Parathyroid adenoma (tissue), 2 donors: ENCODE measurements at regions not wholly inside any gene's neighbourhood (a gene's known extent, or its start where the extent isn't known, plus 50 kb on each side); places are given as distances from the start of the nearest gene placed in this dataset.

Experiments
- H2AFZ ChIP-seq: fragments of 300-600 bp; sonication (generic); one replicate; pipeline ENCODE4 v1.7.0; 2017; ENCODE audit warnings: antibody characterized with exemption, mild to moderate bottlenecking
- H3K27ac ChIP-seq: fragments of 300-600 bp; sonication (generic); one replicate; pipeline ENCODE4 v1.7.0; 2017
- H3K27me3 ChIP-seq: fragments of 300-600 bp; sonication (generic); one replicate; pipeline ENCODE4 v1.7.0; 2017; ENCODE audit warnings: low read length; ENCODE audit not compliant: control insufficient read depth, insufficient read depth
- H3K36me3 ChIP-seq: fragments of 300-600 bp; sonication (generic); one replicate; pipeline ENCODE4 v1.7.0; 2017; ENCODE audit warnings: low read length; ENCODE audit not compliant: control insufficient read depth, insufficient read depth
- H3K4me1 ChIP-seq: fragments of 300-600 bp; sonication (generic); one replicate; pipeline ENCODE4 v1.7.0; 2017; ENCODE audit warnings: control low read depth
- H3K4me2 ChIP-seq: fragments of 300-600 bp; sonication (generic); one replicate; pipeline ENCODE4 v1.7.0; 2017; ENCODE audit warnings: low read length
- H3K4me3 ChIP-seq: fragments of 300-600 bp; sonication (generic); one replicate; pipeline ENCODE4 v1.7.0; 2017; ENCODE audit warnings: low read depth, low read length
- H3K79me2 ChIP-seq: fragments of 300-600 bp; sonication (generic); one replicate; pipeline ENCODE4 v1.7.0; 2017; ENCODE audit warnings: control low read depth
- H3K9ac ChIP-seq: fragments of 300-600 bp; sonication (generic); one replicate; pipeline ENCODE4 v1.7.0; 2017; ENCODE audit warnings: mild to moderate bottlenecking
- H3K9me3 ChIP-seq: fragments of 300-600 bp; sonication (generic); one replicate; pipeline ENCODE4 v1.7.0; 2017; ENCODE audit warnings: low read length; ENCODE audit not compliant: control insufficient read depth
- CTCF ChIP-seq: fragments of 300-600 bp; sonication (generic); IDR thresholded peaks from one replicate; pipeline ENCODE4 v1.7.0; 2017; ENCODE audit warnings: antibody characterized with exemption, mild to moderate bottlenecking
- donor health status: primary hyperparathyroidism.

DNA sequence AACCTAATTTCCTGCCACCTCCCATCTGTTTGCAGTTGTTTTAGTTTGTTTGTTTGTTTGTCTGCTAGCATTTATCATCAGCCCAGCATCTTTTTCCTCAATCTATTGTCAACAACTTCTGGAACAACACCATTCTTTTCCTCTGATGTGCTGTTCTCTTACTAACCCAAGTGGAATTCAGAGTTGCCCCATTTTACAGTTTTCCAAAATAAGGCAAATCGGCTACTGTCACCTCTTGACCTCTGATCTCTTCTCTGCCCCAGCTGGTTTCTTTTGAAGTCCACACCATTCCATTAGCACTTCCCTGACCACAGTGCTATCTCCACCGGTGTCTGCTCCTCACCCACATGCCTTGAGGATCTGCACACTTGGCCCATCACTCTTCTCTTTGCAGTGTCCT lies 102.4 kb downstream of the EFNB2 start:
- H3K9ac ChIP-seq, result no peak overlapping the region
- no peak overlapping the region for H3K4me2 ChIP-seq
- H3K4me3 ChIP-seq, result no peak overlapping the region
- no peaks in the 10 kb centered on the region for H3K9me3 ChIP-seq
- no peaks in the 10 kb centered on the region for H3K4me1 ChIP-seq
- H3K79me2 ChIP-seq, result no peaks in the 10 kb centered on the region
- no peaks in the 10 kb centered on the region for H3K36me3 ChIP-seq
- TF ChIP-seq CTCF, result no peak
- no peak overlapping the region for H3K27ac ChIP-seq
- no peaks in the 10 kb centered on the region for H3K27me3 ChIP-seq
- H2AFZ ChIP-seq, result no peak overlapping the region

- H2AFZ ChIP-seq, result no peak overlapping the region
- H3K4me2 ChIP-seq, result no peak overlapping the region
- TF ChIP-seq CTCF, result no peak
- no peak overlapping the region for H3K9ac ChIP-seq
- no peaks in the 10 kb centered on the region for H3K9me3 ChIP-seq
- no peaks in the 10 kb centered on the region for H3K27me3 ChIP-seq
- H3K4me1 ChIP-seq, result no peaks in the 10 kb centered on the region
- no peak overlapping the region for H3K4me3 ChIP-seq
- no peaks in the 10 kb centered on the region for H3K36me3 ChIP-seq
- no peaks in the 10 kb centered on the region for H3K79me2 ChIP-seq
- H3K27ac ChIP-seq, result no peak overlapping the region
Observed at GRCh38 chr13:106432636-106433035, 102.8 kb downstream of the EFNB2 start.

GRCh38 chr13:106426909-106427308 lies 108.6 kb downstream of the EFNB2 start:
- H3K79me2 ChIP-seq, result no peaks in the 10 kb centered on the region
- H3K9ac ChIP-seq, result no peak overlapping the region
- no peak overlapping the region for H3K27ac ChIP-seq
- no peak overlapping the region for H3K4me2 ChIP-seq
- H3K4me3 ChIP-seq, result no peak overlapping the region
- no peak for TF ChIP-seq CTCF
- H3K4me1 ChIP-seq, result no peaks in the 10 kb centered on the region
- no peaks in the 10 kb centered on the region for H3K9me3 ChIP-seq
- no peaks in the 10 kb centered on the region for H3K36me3 ChIP-seq
- H2AFZ ChIP-seq, result no peak overlapping the region
- no peaks in the 10 kb centered on the region for H3K27me3 ChIP-seq

DNA sequence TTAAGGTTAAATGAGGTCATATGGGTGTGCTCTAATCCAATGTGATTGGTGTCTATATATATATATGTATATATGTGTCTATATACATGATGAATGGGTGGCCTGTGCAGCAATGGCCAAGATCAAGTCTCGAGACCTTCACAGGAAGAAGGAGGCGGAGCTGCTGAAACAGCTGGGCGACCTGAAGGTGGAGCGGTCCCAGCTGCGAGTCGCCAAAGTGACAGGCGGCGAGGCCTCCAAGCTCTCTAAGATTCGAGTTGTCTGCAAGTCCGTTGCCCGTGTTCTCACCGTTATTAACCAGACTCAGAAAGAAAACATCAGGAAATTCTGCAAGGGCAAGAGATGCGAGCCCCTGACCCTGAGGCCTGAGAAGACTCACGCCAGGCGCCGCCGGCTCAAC lies 109.8 kb downstream of the EFNB2 start:
- Histone ChIP-seq H3K4me3 (no peak overlapping the region), H3K27me3 (no peaks in the 10 kb centered on the region), H3K79me2 (no peaks in the 10 kb centered on the region), H3K9ac (no peak overlapping the region), H3K4me2 (no peak overlapping the region), H3K27ac (no peak overlapping the region), H3K36me3 (no peaks in the 10 kb centered on the region), H3K4me1 (no peaks in the 10 kb centered on the region), H2AFZ (no peak overlapping the region), H3K9me3 (no peaks in the 10 kb centered on the region)
- no peak for TF ChIP-seq CTCF

DNA sequence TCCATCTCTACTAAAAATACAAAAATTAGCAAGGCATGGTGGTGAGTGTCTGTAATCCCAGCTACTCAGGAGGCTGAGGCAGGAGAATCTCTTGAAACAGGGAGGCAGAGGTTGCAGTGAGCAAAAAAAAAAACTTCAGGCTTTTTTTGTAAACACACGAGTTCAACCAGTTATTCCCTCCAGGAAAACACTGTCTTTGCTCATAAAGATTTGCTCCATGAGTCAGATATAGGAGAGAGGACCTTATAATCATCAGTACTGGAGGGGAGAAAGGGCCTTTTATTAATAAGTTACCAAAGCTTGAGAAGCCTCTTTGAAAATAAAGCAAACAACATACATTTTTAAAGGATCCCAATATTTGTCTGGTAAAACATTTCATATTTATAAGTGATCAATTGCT lies 110.7 kb downstream of the EFNB2 start:
- Histone ChIP-seq H2AFZ (no peak overlapping the region), H3K9me3 (no peaks in the 10 kb centered on the region), H3K9ac (no peak overlapping the region), H3K4me1 (no peaks in the 10 kb centered on the region), H3K4me3 (no peak overlapping the region), H3K4me2 (no peak overlapping the region), H3K27me3 (no peaks in the 10 kb centered on the region), H3K79me2 (no peaks in the 10 kb centered on the region), H3K36me3 (no peaks in the 10 kb centered on the region), H3K27ac (no peak overlapping the region)
- no peak for TF ChIP-seq CTCF
